Epidermal melanocyte (primary cell): ENCODE measurements at regions not wholly inside any gene's neighbourhood (a gene's known extent, or its start where the extent isn't known, plus 50 kb on each side); places are given as distances from the start of the nearest gene placed in this dataset.
"Not testable (repeated sequence)": the region's sequence is repeated elsewhere in the genome, so short reads cannot be mapped to it uniquely, and the experiment has no call there.

Experiments used
- DNase-seq: peaks from one replicate; pipeline ENCODE4 v3.0.0; 2011; ENCODE audit warnings: low spot score; ENCODE audit not compliant: insufficient read length

- DNase-seq = no peak
These were observed 120.2 kb upstream of the SPOPL start for GRCh38 chr2:138381373-138381772.

DNA sequence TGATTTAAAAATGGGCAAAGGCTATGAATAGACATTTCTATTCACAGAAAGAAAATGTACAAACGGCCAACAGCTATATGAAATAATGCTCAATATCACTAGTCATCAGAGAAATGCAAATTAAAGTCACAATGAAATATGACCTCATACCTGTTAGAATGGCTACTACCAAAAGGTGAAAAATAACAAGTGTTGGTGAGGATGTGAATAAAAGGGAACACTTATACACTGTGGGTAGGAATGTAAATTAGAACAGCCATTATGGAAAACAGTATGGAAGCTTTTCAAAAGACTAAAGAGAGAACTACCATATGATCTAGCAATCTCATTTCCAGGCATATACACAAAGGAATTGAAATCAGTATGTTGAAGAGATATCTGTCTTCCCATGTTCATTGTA is 118.9 kb upstream of the SPOPL start:
- no peak for DNase-seq

DNA sequence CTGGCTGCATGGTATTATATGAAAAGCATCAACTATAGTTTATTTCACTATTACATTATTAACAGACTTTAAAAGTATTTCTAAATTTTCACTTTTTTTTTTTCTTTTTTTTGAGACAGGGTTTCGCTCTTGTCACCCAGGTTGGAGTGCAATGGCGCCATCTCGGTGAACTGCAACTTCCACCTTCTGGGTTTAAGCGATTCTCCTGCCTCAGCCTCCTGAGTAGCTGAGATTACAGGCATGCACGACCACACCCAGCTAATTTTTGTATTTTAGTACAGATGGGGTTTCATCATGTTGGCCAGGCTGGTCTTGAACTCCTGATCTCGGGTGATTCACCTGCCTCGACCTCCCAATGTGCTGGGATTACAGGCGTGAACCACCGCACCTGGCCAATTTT is 115.4 kb upstream of the SPOPL start:
- not testable (repeated sequence) for DNase-seq

DNA sequence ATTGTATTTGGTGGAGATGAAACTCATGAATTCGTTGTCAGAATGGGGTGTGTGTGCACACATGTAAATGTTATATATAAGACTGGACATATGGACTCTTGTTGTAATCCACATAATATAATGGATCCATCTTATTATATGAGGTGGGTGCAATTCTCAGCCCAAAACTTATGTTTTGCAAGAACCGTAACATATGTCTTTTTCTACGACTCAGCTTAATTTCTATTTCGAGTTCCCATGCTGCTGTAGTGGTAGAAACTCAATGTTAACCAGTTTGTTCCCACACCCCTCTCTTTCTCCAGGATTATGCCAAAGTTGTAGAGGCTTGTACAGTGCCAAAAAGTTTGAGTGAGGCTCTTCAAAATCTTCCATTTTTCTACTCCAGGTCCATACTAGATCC is 112.5 kb upstream of the SPOPL start:
- no peak for DNase-seq

GRCh38 chr2:138390316-138390945 is 111.1 kb upstream of the SPOPL start:
- no peak for DNase-seq

GRCh38 chr2:138391946-138392345 is 109.6 kb upstream of the SPOPL start:
- no peak for DNase-seq

- DNase-seq = no peak
These were observed 105.8 kb upstream of the SPOPL start for GRCh38 chr2:138395565-138396306.

DNA sequence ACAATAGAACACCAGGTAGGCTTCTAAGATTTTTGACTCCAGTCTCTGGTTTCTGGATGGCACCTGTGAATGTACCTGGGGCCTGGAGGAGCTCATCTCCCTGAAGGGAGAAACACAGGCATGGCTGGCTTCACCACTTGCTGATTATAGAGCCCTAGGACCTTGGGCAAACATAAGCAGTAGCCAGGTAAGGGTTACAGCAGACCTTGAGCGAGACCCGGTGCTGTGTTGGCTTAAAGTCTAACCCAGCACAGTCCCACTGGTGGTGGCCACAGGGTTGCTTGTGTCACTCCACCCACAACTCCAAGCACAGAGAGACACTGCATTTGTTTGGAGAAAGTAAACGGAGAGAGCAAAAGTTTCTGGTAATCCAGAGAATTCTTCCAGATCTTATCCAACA is 104.7 kb upstream of the SPOPL start:
- DNase-seq = no peak

DNA sequence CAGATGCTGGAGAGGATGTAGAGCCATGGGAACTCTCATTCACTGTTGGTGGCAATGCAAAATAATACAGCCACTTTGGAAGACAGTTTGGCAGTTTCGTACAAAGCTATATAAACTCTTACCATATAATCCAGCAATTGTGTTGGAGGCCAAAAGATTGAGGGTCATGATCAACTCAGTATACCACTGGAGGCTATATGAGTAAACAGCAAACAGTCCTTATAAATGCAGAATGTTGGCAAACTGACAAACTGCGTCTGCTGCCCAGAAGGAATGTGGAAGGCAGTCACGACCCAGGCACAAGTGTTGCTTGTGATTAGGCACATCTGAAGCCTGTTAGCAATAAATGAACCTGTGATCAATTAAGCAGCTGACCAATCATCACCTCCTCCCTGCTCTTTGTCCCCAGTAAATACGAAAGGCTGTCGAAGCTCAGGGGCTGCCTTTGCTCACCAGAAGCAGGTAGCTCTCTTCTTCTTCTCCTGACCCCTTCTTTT is 98.1 kb upstream of the SPOPL start:
- no peak for DNase-seq

GRCh38 chr2:138414014-138414413 is 87.6 kb upstream of the SPOPL start:
- no peak for DNase-seq

DNA sequence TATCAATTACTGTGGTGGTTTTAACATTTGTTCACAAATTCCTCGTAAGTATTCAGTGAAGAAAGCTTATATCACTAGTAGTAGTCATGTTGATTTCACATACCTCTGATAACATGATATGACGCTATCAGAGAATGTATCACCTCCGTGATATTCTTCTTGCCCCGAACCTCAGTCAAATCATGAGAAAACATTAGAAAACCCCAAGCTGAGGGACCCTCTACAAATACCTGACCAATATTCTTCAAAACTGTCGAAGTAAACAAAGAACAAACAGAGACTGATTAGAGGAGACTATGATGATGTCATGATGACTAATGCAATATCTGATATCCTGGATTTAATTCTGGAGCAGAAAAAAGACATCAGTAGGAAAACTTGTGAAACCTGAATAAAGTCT is 85.6 kb upstream of the SPOPL start:
- DNase-seq = no peak

GRCh38 chr2:138418453-138418852 is 83.1 kb upstream of the SPOPL start:
- DNase-seq = no peak

DNA sequence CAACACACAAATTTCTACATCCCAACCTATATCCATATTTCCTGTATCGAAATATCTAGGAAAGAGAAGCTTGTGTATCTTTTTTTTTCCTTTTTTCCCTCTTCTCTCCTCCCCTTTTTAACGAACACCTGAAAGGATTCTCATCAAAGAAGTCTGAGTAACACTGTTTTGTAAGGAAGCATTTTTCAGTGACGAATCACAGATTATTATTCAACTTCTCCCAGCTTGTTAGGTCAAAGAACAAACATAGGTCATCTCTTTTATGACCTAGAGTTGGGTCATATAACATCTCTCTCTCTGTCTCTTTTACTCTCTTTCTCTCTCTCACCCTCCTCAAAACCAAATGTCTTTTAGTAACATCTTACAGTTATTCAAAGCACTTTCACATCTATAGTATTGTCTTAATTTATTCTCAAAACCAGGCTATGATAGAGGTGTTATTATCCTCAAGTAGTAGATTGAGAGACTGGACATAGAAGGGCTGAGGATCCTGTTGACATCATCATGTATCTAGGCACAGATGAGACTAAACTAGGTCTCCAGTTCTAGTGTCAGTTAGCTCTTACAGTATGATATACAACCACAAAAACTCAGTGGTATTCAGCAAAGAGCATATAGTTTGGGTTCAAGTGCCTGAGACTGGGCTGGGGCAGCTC is 80.1 kb upstream of the SPOPL start:
- no peak for DNase-seq

DNA sequence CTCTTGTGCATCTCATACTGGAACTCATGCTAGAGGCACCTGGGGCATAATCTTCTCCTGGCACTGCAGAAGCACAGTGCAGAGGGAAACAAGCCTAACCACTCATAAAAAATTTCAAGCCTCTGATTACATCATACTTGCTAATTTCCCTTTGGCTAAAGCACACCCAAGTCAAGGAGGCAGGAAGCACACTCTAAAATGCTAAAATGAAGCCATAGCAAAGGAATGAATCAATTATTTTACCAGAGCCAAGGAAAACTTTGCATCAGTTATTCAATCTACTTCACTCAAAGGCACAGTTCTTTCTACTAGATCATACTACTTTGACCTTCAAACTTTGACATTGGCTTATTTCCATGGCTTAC is 79.6 kb upstream of the SPOPL start:
- no peak for DNase-seq

DNA sequence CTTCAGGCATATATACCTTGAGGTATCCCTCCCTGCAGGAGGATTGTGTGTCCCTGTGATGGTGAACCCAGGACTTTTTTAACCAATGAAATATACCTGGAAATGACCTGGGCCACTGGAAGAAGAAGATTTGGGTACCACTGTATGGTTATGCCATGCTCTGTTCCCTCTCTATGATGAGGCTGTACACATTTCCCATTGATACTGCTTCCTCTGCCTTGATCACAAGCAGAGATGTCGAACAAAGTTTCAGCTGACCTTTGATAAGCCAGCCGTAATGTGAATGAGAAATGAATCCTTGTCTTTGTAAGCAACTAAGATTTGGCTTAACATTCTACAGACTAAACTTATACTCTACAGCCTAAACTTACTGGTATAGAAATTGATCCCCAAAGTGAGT is 78.4 kb upstream of the SPOPL start:
- DNase-seq = no peak

DNA sequence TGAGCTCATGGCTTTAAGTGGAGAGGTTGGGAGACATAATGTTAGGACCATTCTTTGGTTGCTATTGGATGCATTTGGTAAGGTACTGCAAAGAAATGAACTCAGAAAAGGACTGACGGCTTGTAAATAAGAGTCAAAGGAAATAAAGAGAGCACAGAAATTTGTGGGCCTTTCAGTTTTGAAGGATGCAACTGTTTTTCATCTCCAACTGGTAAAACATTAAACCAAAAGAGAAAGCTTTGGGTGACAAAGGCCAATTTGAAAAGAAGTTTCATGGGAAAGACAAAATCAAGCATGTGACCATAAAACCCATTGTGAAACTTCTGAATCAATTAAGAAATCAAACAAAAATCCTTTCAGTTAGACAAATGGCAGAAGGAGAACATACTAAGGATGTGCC is 77.8 kb upstream of the SPOPL start:
- no peak for DNase-seq

GRCh38 chr2:138424436-138425140 is 77.0 kb upstream of the SPOPL start:
- DNase-seq = no peak

- DNase-seq = not testable (repeated sequence)
These were observed 75.5 kb upstream of the SPOPL start for GRCh38 chr2:138426116-138426515.

DNA sequence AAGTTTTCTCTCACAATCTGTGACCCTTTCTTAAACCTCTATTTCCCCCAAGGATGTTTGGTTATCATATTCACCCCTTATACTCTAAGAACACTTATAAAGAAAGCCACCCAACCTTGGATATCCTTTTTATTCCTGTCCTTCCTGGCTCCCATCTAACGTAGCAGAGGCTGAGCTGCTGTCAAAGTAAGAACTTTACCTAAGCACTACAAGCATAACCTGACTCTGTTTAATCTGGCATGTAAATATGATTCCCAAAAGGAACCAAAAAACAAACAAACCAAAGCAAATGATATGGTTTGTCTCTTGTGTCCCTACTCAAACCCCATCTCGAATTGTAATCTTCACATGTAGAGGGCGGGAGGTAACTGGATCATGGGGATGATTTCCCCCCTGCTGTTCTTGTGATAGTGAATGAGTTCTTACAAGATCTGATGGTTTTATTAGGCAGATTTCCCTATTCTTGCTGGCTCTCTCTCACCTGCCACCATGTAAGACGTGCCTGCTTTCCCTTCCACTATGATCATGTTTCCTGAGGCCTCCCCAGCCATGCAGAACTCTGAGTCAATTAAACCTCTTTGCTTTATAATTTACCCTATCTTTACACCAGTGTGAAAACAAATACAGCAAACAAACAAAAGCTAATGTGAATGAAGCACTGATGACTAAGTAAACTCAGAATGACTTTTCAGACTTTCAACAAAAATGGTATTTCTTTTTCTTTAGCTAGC is 72.7 kb upstream of the SPOPL start:
- DNase-seq = no peak

GRCh38 chr2:138430181-138430580 is 71.4 kb upstream of the SPOPL start:
- no peak for DNase-seq

GRCh38 chr2:138432971-138433370 is 68.6 kb upstream of the SPOPL start:
- no peak for DNase-seq
